ENCODE measurements at regions not wholly inside any gene's neighbourhood (a gene's known extent, or its start where the extent isn't known, plus 50 kb on each side); places are given as distances from the start of the nearest gene placed in this dataset.

DNA sequence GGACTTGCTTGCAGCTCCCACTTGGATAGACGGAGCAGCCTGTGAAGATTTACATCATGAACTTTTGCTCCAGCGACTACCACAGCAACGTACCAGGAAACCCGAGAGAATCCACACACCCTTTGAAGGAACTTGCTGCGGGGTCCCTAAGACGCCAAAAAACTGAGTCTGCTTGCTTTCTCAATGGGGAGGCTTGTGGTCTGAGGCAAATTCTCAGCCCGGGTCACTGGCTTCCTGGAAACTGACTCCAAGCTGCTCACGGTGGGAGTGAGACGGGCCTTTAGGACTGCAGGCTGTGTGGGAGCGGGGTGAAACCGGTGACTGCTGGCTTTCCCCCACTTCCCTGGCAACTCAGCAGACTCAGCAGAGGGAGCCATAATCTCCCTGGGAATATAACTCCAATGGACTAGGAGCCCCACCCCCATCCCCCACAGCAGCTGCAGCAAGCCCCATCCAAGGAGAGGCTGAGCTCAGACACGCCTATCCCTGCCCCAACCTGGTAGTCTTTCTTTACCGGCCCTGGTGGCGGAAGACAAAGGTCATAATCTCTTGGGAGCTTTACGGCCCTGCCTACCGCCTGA is 466.0 kb downstream of the CAAP1 start:
- in situ Hi-C loops (cut with MboI; ENCODE audit: low sequenced_read_pairs): no loop called here

DNA sequence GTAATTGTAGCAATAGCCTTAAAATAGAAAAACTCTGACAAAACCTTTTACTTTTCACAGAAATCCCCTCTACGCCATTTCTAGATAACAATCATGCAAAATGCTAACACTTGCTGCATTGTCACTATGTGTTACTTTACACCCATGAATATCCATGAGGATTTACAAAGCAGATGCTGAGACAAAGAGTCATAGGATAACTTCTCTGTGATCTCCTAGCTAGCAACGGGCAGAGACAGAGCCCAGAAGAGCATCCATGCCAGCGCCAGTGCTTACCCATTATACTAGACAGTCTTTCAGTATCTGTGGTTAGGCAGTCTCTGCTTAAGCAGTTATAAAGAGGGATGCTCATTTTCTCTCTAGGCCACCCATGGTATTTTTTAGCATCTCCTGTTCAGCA is 474.1 kb downstream of the CAAP1 start:
- in situ Hi-C loops (cut with MboI; ENCODE audit: low sequenced_read_pairs): no loop called here

DNA sequence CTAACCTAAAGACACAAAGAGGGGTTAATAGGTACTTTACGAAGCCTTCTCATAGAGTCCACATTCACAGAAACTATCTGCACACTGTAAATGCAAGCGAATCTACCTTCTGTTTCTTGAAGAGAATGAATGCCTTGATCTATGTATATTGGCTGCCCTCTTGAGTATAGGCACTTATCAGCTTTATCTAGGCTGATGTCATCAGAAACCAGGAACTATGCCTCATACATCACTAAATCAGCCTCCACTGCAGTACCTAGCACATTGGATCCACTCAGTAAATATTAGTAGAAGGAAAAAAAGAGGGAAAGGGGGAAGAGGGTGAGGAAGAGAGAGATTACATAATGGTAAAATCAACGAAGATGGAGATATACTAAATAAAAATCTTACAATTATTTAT is 477.1 kb downstream of the CAAP1 start:
- in situ Hi-C loops (cut with MboI; ENCODE audit: low sequenced_read_pairs): no loop called here

DNA sequence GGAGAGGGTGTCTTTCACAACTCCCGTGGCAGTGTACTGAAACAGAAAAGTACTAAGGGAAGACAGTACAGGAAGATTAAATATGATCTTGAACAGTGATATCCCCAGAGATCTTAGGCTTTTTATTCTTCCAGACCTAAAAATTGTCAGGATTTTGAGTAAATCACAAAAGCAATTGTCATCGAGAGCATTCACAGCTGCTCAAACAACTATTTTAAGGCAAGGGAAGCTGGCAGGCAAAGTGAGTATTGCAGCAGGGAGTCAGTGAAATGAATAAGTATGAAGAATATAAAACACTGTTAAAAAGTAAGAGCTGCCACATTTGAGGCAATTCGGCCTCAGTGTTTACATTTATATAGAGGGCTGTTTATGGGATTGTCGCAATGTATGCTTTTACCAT is 479.0 kb downstream of the CAAP1 start:
- in situ Hi-C loops (cut with MboI; ENCODE audit: low sequenced_read_pairs): no loop called here

- in situ Hi-C loops (cut with MboI; ENCODE audit: low sequenced_read_pairs): no loop called here
Measured at GRCh38 chr9:26412446-26412845, 480.2 kb downstream of the CAAP1 start.

DNA sequence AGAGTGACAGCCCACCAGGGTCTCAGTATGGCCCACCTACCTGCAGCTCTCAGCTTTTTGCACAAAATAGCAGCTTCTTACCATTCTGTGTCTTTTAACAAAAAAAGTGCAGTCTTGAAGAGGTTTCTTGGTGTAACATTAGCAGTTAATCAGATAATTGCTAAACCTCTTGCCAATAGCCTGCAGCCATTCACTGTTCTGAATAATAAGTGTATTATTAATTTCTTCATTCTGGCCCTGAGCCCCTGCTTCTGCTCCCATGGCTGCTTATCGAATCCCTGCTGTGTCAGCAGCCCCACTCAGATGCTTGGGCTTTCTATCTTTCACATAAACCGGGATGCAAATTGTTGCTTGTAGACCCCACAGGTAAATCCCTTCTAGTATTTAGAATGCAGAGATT is 485.9 kb downstream of the CAAP1 start:
- in situ Hi-C loops (cut with MboI; ENCODE audit: low sequenced_read_pairs): no loop called here

- in situ Hi-C loops (cut with MboI; ENCODE audit: low sequenced_read_pairs): no loop called here
Measured at GRCh38 chr9:26399556-26399955, 493.0 kb downstream of the CAAP1 start.

DNA sequence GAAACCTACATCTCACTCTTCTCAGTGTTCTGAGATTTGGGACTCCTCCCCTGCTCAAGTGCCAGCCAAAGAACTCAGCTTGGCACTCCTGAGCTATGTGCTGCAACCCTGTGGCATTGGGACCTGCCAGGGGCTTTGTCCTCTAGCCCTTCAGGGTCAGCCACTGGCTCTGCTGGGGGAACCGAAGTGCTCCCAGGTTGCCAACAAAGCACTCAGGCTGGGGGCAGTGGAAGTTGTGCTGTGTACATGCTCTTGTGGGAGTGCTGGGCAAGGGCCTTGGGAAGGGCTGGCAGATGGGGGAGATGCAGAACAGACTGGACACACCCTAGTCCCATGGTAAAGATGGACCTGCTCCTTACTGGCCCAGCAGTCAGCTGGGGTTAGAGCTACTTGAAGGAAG is 498.6 kb downstream of the CAAP1 start:
- in situ Hi-C loops (cut with MboI; ENCODE audit: low sequenced_read_pairs): no loop called here

DNA sequence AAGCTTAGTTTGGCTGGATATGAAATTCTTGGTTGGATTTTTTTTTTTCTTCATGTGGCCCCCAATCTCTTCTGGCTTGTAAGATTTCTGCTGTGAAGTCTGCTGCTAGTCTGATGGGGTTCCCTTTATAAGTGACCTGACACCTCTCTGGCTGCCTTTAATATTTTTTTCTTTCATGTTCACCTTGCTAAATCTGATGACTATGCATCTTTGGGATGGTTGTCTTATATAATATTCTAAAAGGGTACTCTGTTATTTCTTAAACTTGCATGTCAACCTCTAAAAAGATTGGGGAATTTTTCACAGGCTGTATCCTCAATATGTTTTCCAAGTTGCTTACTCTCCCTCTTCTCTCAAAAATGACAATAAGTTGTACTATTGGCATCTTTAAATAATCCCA is 500.0 kb downstream of the CAAP1 start:
- in situ Hi-C loops (cut with MboI; ENCODE audit: low sequenced_read_pairs): no loop called here

DNA sequence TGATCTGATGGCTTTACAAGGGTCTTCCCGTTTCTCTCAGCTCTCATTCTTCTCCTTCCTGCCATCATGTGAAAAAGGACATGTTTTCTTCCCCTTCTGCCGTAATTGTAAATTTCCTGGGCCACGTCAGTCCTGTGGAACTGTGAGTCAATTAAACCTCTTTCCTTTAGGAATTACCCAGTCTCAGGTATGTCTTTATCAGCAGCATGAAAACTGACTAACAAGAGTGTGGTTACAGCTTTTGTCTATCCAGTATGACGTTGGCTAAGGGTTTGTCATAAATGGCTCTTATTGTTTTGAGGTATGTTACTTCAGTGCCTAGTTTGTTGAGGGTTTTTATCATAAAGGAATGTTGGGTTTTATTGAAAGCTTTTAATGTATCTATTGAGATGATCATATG is 501.6 kb downstream of the CAAP1 start:
- in situ Hi-C loops (cut with MboI; ENCODE audit: low sequenced_read_pairs): no loop called here

DNA sequence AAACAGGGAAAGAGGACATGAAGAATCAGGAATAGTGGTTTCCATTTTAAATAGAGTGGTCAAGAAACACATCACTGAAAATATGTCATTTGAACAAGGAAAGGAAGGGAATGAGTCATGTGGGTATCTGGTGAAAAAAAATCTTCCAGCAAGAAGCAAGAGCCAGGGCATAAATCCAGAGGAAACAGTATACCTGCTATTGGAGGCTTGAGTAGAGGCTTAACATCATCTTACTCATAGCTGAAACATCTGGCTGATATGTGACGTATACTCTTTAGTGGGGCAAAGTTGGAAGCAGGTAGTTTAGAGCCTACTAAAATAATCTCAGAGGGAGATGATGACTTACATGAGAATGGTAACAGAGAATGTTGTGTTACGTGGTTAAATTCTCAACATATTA is 517.2 kb downstream of the CAAP1 start:
- in situ Hi-C loops (cut with MboI; ENCODE audit: low sequenced_read_pairs): no loop called here

GRCh38 chr9:26373616-26374015 is 519.0 kb downstream of the CAAP1 start:
- in situ Hi-C loops (cut with MboI; ENCODE audit: low sequenced_read_pairs): no loop called here

DNA sequence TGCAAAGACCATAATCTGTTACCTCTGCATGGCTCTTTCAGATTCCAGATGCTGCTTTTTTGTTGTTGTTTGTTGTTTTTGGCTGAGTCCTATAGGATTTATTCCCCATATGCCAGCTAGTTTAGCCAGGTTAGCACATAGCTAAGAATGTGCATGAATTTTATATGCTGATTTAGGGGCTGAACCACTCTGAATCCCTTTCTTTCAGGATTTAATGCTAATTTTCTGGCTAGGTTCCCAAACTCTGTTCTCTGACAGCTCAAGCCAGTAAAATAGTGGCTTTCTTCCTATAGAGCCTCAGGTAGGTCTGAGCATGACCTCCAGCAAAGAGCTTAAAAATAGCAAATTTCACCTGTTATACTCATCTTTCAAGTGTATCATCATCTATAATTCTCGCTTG is 521.4 kb downstream of the CAAP1 start:
- in situ Hi-C loops (cut with MboI; ENCODE audit: low sequenced_read_pairs): no loop called here

- in situ Hi-C loops (cut with MboI; ENCODE audit: low sequenced_read_pairs): no loop called here
Measured at GRCh38 chr9:26369093-26369492, 523.5 kb downstream of the CAAP1 start.

GRCh38 chr9:26368241-26368640 is 524.4 kb downstream of the CAAP1 start:
- in situ Hi-C loops (cut with MboI; ENCODE audit: low sequenced_read_pairs): no loop called here

- in situ Hi-C loops (cut with MboI; ENCODE audit: low sequenced_read_pairs): no loop called here
Measured at GRCh38 chr9:26361010-26361409, 531.6 kb downstream of the CAAP1 start.

GRCh38 chr9:26358836-26359235 is 533.8 kb downstream of the CAAP1 start:
- in situ Hi-C loops (cut with MboI; ENCODE audit: low sequenced_read_pairs): no loop called here

DNA sequence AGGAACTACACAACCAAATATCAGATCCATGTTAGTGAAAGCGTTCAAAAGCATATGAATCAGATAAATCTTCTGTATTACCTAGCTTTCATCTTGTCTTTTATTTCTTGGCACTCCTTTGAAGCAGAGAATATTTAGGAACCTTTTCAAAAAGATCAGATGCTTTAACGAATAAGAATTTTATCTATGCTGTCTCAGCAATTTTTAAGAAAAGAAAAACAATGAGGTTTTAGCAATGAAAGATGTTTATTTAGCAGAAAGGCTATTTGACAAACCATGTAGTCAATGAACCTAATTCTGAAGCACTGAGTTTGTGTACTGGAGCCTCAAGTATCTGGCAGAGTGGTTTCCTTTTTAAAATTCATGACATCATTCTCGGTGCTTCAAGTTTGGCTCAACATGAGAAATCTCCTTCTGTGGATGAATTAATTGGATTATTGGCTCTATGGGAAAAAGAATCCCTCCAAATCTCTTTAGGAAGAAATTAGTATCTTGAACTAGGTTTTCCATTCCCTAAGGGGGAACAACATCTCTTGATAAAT is 534.7 kb downstream of the CAAP1 start:
- in situ Hi-C loops (cut with MboI; ENCODE audit: low sequenced_read_pairs): no loop called here

- in situ Hi-C loops (cut with MboI; ENCODE audit: low sequenced_read_pairs): no loop called here
Measured at GRCh38 chr9:26356491-26356890, 536.1 kb downstream of the CAAP1 start.

GRCh38 chr9:26346942-26347477 is 545.6 kb downstream of the CAAP1 start:
- in situ Hi-C loops (cut with MboI; ENCODE audit: low sequenced_read_pairs): no loop called here

DNA sequence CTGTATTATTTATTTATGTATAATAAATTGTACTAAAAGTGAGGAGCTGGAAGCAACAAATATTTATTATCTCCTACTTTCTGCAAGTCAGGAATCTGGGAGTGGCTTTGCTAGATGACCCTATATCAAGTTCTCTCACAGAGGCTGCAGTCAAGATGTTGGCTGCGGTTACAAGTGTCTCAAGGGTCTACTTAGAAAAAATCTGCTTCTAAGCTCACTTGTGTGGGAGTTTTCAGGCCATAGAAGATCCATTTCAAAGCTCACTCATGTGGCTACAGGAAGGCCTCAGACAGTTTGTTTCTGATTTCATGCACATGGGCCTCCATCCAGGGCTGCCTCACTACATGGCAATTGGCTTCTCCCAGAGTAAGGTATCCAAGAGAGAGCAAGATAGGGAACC is 551.1 kb downstream of the CAAP1 start:
- in situ Hi-C loops (cut with MboI; ENCODE audit: low sequenced_read_pairs): no loop called here

GRCh38 chr9:26339796-26340195 is 552.8 kb downstream of the CAAP1 start:
- in situ Hi-C loops (cut with MboI; ENCODE audit: low sequenced_read_pairs): no loop called here

GRCh38 chr9:26335116-26335515 is 557.5 kb downstream of the CAAP1 start:
- in situ Hi-C loops (cut with MboI; ENCODE audit: low sequenced_read_pairs): no loop called here

Data from HL-60/S4 treated with retinoic acid at 250 ng/mL for 4 days and 3 days (cell line).